Esophagus squamous epithelium (tissue), 5 donors: ENCODE measurements at regions not wholly inside any gene's neighbourhood (a gene's known extent, or its start where the extent isn't known, plus 50 kb on each side); places are given as distances from the start of the nearest gene placed in this dataset.

Experiments
- DNase-seq: peaks from one replicate; lab custom pipeline; 2025; lab: John Stamatoyannopoulos, UW
- H3K27ac ChIP-seq, 4 donors: fragments of 200-600 bp; sonication (generic); one replicate each; pipeline ENCODE4 v1.5.1; 2016 to 2019; ENCODE audit warnings: mild to moderate bottlenecking in 1 of 4
- H3K27me3 ChIP-seq, 4 donors: fragments of 200-600 bp; sonication (generic); 1 replicate in 3 of 4; 2 replicates in 1 of 4; pipeline versions ENCODE4 v1.5.1 to v1.6.0; 2017 to 2021; ENCODE audit warnings: antibody characterized with exemption in 1 of 4
- H3K36me3 ChIP-seq, 3 donors: fragments of 200-600 bp; sonication (generic); one replicate each; pipeline ENCODE4 v1.5.1; 2016 to 2019
- H3K4me1 ChIP-seq, 3 donors: fragments of 200-600 bp; sonication (generic); one replicate each; pipeline ENCODE4 v1.5.1; 2017 to 2019
- H3K4me3 ChIP-seq, 4 donors: fragments of 200-600 bp; sonication (generic); 1 replicate in 3 of 4; 2 replicates in 1 of 4; pipeline ENCODE4 v1.5.1; 2016 to 2019; ENCODE audit warnings: mild to moderate bottlenecking in 2 of 4, moderate library complexity in 1 of 4
- H3K9me3 ChIP-seq, 3 donors: fragments of 200-600 bp; sonication (generic); one replicate each; pipeline ENCODE4 v1.5.1; 2016 to 2019
- POLR2A ChIP-seq, 4 donors: fragments of 450-650 bp; IDR thresholded peaks; one replicate each; pipeline ENCODE4 v1.6.1; 2017; ENCODE audit warnings: antibody characterized with exemption in 4 of 4, mild to moderate bottlenecking in 4 of 4, moderate library complexity in 3 of 4
- WGBS, 2 donors: methylation state at CpG; one replicate each; pipeline ENCODE4 v1.1.5; 2018; 5-methylcytosine and 5-hydroxymethylcytosine counted together
- intact Hi-C: fragments of 100-400 bp; cut with DNase I; formaldehyde crosslinking; loops from one replicate; pipeline ENCODE4 v1.15.0; 2022
- TF ChIP-seq, protein P1 (sequence below), 6 experiments: fragments of 450-650 bp in 4 of 6; fragments of 200-600 bp in 2 of 6; sonication (generic) in 2 of 6; IDR thresholded peaks; one replicate each; pipeline ENCODE4 v1.5.1; 2016 to 2019; ENCODE audit warnings: antibody characterized with exemption in 6 of 6, mild to moderate bottlenecking in 4 of 6, moderate library complexity in 4 of 6
- donor health status: DM: yes; HTN: yes; CAD: no.

DNA sequence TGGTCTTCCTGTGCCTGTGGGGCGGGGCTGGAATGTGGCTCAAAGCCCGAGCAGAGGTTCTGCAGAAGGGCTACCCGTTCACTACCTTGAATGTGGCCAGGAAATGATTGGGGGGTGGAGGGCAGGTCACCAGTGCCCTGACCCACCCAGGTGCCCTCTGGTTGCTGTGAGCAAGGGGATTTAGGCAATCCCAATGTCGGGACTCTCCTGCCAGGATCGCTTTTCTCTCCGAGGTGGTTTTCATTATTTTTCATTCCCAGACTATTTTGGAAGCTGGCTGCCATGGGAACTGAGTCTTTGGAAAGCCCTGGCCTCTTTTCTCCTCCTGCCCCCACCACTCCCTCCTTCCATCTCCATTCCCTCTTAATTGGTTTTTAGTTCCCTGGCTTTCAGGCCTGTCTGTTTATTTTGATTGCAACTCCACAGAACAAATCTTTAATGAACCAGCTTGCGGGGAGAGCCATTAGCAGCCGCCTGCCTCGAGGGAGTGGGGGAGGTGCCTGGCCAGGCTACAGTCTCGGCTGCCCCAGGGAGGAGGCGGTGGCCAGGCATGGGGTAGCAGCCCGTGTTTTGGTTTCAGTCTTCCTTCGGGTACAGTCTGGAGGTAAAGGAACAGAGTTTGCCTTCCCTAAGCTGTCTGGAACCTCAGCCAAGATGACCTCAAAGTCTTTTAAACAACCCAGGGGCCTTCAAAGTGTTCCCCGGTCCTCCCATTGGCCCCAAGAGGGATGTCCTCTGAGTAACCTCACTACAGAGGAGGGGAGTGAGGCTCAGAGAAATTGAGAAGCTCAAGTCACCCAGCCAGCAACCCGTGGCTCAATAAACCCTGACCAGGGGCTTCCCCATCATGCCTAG is 114.4 kb upstream of the HAAO start:
- H3K27me3 ChIP-seq: no peaks in the 10 kb centered on the region
- no peak for TF ChIP-seq POLR2A (IDR thresholded peaks at IDR 0.05)
- H3K4me1 ChIP-seq: peaks cover 18 to 78% (median 48%) of the 10 kb centered on the region in 3 donors
- no peaks in the 10 kb centered on the region for H3K36me3 ChIP-seq
- intact Hi-C loops: no loop called here
- H3K9me3 ChIP-seq: no peaks in the 10 kb centered on the region
- peak overlapping the region; percentile 48 to 85 (median 80) for H3K27ac ChIP-seq
- H3K4me3 ChIP-seq: peak overlapping the region in 1 of 4 donors; percentile 40
- 5 to 17% methylated on average over 5 to 8 of the region's 15 CpGs for WGBS, 2 donors
- DNase-seq: no peak

DNA sequence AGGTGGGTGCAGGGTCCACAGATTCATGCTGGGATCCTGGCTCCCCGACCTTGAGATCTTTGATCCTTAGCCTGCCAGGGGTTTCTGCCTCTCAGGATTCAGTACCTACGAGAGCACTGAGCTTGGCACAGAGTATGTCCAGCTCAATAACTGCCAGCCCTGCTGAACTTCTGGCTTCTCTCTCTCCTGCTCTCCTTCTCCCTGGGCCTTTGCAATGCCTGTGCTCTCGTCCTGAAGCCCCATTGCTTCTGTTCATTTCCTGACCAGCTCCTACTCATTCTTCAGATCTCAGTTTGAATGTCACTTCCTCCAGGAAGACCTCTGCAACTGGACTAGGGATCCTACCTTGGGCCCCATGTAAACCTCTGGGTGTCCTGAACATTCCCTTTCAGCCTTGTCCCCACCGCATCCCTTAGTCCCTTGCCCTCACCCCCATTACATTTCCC is 113.8 kb upstream of the HAAO start:
- DNase-seq: no peak
- Histone ChIP-seq H3K4me1 (peaks cover 18 to 82% (median 50%) of the 10 kb centered on the region in 3 donors), H3K27me3 (no peaks in the 10 kb centered on the region), H3K9me3 (no peaks in the 10 kb centered on the region), H3K4me3 (peak overlapping the region in 1 of 4 donors; percentile 40), H3K36me3 (no peaks in the 10 kb centered on the region), H3K27ac (peak overlapping the region; percentile 48 to 85 (median 80))
- 26 to 52% methylated on average over 3 to 4 of the region's 4 CpGs for WGBS, 2 donors
- intact Hi-C loops: no loop called here
- TF ChIP-seq, protein P1, sequence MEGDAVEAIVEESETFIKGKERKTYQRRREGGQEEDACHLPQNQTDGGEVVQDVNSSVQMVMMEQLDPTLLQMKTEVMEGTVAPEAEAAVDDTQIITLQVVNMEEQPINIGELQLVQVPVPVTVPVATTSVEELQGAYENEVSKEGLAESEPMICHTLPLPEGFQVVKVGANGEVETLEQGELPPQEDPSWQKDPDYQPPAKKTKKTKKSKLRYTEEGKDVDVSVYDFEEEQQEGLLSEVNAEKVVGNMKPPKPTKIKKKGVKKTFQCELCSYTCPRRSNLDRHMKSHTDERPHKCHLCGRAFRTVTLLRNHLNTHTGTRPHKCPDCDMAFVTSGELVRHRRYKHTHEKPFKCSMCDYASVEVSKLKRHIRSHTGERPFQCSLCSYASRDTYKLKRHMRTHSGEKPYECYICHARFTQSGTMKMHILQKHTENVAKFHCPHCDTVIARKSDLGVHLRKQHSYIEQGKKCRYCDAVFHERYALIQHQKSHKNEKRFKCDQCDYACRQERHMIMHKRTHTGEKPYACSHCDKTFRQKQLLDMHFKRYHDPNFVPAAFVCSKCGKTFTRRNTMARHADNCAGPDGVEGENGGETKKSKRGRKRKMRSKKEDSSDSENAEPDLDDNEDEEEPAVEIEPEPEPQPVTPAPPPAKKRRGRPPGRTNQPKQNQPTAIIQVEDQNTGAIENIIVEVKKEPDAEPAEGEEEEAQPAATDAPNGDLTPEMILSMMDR (IDR thresholded peaks at IDR 0.05): no peak
- TF ChIP-seq POLR2A (IDR thresholded peaks at IDR 0.05): no peak

DNA sequence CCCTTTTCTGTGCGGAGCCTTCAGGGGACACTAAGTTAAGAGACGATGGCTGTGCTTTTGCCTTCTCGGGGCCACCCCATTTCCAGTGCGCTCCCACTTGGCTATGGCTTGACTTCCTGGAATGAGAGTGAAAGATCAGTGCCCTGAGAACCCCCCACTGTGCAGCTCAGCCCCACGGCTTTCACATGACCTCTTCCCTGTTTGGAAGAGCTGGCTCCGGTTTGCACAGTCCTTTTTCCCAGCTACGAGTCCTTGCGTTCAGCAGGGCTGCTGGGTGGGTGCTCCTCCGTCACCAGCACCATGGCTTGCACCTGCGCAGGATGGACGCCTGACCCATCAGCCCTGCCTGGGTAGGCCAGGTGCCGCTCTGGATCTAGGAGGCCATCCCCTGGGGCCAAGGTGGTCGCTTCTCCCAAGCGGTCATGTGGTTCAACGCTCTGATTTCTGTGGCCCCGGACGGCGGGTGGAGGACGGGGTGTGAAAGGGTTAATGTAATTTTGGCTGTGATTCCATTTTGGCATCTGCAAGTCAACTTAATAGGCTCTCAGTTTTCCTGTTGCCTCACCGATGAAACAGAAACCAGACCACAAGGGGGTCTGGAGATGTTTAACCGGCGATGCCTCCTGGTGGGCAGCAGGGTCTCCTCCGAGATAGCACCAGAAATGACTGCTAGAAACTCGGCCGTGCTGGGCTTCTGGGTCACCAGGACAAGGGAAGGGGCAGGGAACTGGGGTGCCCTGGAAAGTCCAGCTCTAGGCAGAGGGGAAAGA is 113.1 kb upstream of the HAAO start:
- H3K27ac ChIP-seq: peak overlapping the region; percentile 48 to 85 (median 80)
- TF ChIP-seq, protein P1 (IDR thresholded peaks at IDR 0.05): no peak
- no peak for TF ChIP-seq POLR2A (IDR thresholded peaks at IDR 0.05)
- DNase-seq: no peak
- WGBS, 2 donors: 67 to 68% methylated on average over 11 to 15 of the region's 25 CpGs
- no peaks in the 10 kb centered on the region for H3K9me3 ChIP-seq
- H3K27me3 ChIP-seq: no peaks in the 10 kb centered on the region
- peak overlapping the region in 1 of 4 donors; percentile 12 for H3K4me3 ChIP-seq
- intact Hi-C loops: no loop called here
- H3K36me3 ChIP-seq: no peaks in the 10 kb centered on the region
- peaks cover 18 to 81% (median 52%) of the 10 kb centered on the region in 3 donors for H3K4me1 ChIP-seq

DNA sequence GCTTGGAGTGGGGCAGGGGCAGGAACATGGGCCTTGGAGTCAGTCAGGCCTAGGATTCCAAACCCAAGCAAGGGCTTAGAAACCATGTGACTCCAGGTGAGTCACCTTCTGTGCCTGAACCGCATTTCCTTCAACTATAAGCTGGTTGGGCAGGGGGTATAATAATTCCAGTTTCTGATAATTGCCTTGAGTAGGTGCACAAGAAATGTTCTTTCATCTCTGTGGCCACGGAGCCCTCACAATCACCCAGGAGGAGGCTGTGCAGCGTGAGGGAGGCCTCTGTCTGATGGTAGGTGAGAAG is 112.1 kb upstream of the HAAO start:
- H3K27me3 ChIP-seq: no peaks in the 10 kb centered on the region
- no peak overlapping the region for H3K4me3 ChIP-seq
- WGBS, 2 donors: 62 to 81% methylated on average over 2 of the region's 3 CpGs
- no peaks in the 10 kb centered on the region for H3K9me3 ChIP-seq
- peak overlapping the region; percentile 21 to 85 (median 80) for H3K27ac ChIP-seq
- H3K4me1 ChIP-seq: peaks cover 18 to 71% (median 52%) of the 10 kb centered on the region in 3 donors
- TF ChIP-seq, protein P1 (IDR thresholded peaks at IDR 0.05): no peak
- no peak for TF ChIP-seq POLR2A (IDR thresholded peaks at IDR 0.05)
- no peaks in the 10 kb centered on the region for H3K36me3 ChIP-seq
- intact Hi-C loops: no loop called here
- DNase-seq: no peak

DNA sequence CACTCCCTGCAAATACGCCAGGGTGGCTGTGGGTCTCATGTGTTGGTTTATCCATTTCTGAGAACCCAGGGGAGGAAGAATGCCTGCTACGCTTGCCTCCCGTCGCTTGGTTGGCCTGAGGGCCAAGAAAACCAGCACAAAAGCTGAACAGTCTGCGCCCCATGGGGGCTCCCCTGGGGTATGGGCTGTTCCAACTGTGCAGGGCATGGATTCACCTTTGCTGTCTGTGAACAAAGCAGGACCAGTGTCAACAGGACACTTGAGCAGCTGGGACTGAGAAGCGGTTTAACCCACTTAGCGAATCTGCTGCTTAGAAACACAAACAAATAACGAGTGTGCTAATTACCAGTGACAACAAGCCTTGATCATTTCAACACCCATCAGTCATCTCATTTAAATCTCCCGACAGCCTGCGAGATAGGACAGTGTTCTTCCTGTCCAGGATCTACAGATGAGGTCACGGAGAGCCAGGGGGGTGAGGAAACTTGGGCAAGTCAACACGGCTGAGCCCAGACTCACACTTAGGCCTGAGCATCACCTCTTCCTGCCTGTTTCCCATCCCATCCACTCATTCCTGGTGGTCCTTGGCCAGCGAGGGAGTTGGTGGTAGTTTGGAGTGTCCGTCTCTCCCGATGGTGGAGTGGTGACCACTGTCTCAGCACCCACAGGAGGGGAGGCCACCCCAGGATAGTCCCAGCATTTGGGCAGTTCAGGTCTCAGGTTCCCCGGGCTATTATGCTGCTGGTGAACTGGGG is 111.6 kb upstream of the HAAO start:
- no peaks in the 10 kb centered on the region for H3K36me3 ChIP-seq
- no peak for TF ChIP-seq POLR2A (IDR thresholded peaks at IDR 0.05)
- TF ChIP-seq, protein P1 (IDR thresholded peaks at IDR 0.05): no peak
- no peaks in the 10 kb centered on the region for H3K27me3 ChIP-seq
- H3K4me1 ChIP-seq: peaks cover 18 to 65% (median 52%) of the 10 kb centered on the region in 3 donors
- intact Hi-C loops: no loop called here
- DNase-seq: no peak
- no peaks in the 10 kb centered on the region for H3K9me3 ChIP-seq
- no peak overlapping the region for H3K4me3 ChIP-seq
- WGBS, 2 donors: 56 to 59% methylated on average over 11 to 15 of the region's 16 CpGs
- peak overlapping the region; percentile 21 to 85 (median 80) for H3K27ac ChIP-seq
